ENCODE measurements at regions not wholly inside any gene's neighbourhood (a gene's known extent, or its start where the extent isn't known, plus 50 kb on each side); places are given as distances from the start of the nearest gene placed in this dataset.

DNA sequence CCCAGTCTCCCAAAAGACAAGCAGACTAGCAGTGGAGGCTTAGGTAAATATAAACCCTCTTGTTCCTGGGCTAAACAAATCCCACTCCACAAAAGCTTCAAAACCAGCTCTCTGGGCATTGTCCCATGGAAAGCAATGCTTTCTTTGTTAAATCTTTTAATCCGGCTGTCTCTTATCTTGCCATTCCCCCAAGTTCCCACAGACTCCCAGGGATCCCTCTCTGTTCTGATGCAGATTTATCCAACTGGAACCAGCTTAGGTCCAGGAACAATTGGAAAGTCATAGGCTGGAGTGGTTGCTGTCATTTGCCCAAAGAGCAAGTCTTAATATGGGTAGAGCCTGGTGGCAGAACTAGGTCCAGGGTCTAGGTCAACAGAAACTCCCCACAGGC, 110.1 kb upstream of the ATP1A1 start:
- no peak for DNase-seq
- no peaks in the 10 kb centered on the region for H3K27me3 Mint-ChIP-seq (ENCODE audit: low read depth)
- H3K4me3 Mint-ChIP-seq, result no peak overlapping the region
- H3K36me3 Mint-ChIP-seq (ENCODE audit: insufficient read depth), result no peaks in the 10 kb centered on the region
- H3K4me1 Mint-ChIP-seq (ENCODE audit: low read depth), result peaks cover 23% of the 10 kb centered on the region
- no peak for ATAC-seq
- no peaks in the 10 kb centered on the region for H3K9me3 Mint-ChIP-seq

- H3K36me3 Mint-ChIP-seq (ENCODE audit: insufficient read depth), result no peaks in the 10 kb centered on the region
- H3K4me1 Mint-ChIP-seq (ENCODE audit: low read depth), result peaks cover 19% of the 10 kb centered on the region
- DNase-seq (no peak), ATAC-seq (no peak)
- no peak overlapping the region for H3K4me3 Mint-ChIP-seq
- no peaks in the 10 kb centered on the region for H3K9me3 Mint-ChIP-seq
- H3K27me3 Mint-ChIP-seq (ENCODE audit: low read depth), result peaks cover 3% of the 10 kb centered on the region
These were observed 106.8 kb upstream of the ATP1A1 start for GRCh38 chr1:116265931-116266863.

GRCh38 chr1:116266864-116267212, 106.2 kb upstream of the ATP1A1 start:
- ATAC-seq, result no peak
- Mint-ChIP-seq H3K36me3 (ENCODE audit: insufficient read depth) (no peaks in the 10 kb centered on the region), H3K9me3 (no peaks in the 10 kb centered on the region), H3K4me3 (no peak overlapping the region), H3K4me1 (ENCODE audit: low read depth) (peaks cover 16% of the 10 kb centered on the region), H3K27me3 (ENCODE audit: low read depth) (peaks cover 3% of the 10 kb centered on the region)
- no peak for DNase-seq

- Mint-ChIP-seq H3K4me3 (no peak overlapping the region), H3K27me3 (ENCODE audit: low read depth) (peaks cover 3% of the 10 kb centered on the region), H3K36me3 (ENCODE audit: insufficient read depth) (no peaks in the 10 kb centered on the region), H3K9me3 (no peaks in the 10 kb centered on the region), H3K4me1 (ENCODE audit: low read depth) (peaks cover 13% of the 10 kb centered on the region)
- no peak for ATAC-seq
- no peak for DNase-seq
These were observed 104.8 kb upstream of the ATP1A1 start for GRCh38 chr1:116268211-116268610.

GRCh38 chr1:116270316-116271057, 102.6 kb upstream of the ATP1A1 start:
- no peaks in the 10 kb centered on the region for H3K36me3 Mint-ChIP-seq (ENCODE audit: insufficient read depth)
- no peak for DNase-seq
- H3K4me1 Mint-ChIP-seq (ENCODE audit: low read depth), result peaks cover 13% of the 10 kb centered on the region
- H3K27me3 Mint-ChIP-seq (ENCODE audit: low read depth), result peaks cover 3% of the 10 kb centered on the region
- no peak overlapping the region for H3K4me3 Mint-ChIP-seq
- H3K9me3 Mint-ChIP-seq, result no peaks in the 10 kb centered on the region
- ATAC-seq, result no peak

DNA sequence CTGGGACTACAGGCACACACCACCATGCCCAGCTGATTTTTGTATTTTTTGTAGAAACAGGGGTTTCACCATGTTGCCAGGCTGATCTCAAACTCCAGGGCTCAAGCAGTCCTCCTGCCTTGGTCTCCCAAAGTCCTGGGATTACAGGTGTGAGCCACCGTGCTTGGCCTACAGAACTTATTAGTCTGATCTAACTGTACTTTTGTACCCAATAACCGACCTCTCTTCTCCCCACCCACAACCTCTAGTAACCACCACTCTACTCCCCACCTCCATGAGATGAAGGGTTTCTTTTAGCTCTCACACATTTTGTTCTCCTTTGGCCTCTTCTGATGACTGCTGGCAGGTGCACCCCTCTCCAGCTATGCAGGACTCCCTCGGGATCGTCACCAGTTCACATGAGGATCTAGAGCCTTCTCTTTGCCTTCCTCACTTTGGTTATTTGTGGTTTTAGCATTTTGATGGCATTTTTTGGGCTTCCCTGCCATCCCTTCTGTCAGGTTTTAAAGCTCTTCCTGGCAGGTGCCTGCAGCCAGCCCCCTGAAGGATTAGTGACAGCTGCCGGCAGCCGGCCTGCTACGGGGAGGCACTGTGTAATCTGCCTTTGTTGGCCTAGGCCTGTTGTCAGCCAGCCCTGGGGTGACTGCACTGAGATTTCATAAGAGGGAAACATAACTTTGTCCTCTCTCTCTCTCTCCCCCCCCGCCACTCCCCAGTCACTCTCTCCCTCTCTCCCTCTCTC, 99.8 kb upstream of the ATP1A1 start:
- Mint-ChIP-seq H3K36me3 (ENCODE audit: insufficient read depth) (no peaks in the 10 kb centered on the region), H3K4me1 (ENCODE audit: low read depth) (peaks cover 3% of the 10 kb centered on the region), H3K4me3 (no peak overlapping the region), H3K9me3 (no peaks in the 10 kb centered on the region), H3K27me3 (ENCODE audit: low read depth) (peaks cover 3% of the 10 kb centered on the region)
- DNase-seq (no peak), ATAC-seq (no peak)

GRCh38 chr1:116276532-116276931, 96.5 kb upstream of the ATP1A1 start:
- ATAC-seq (no peak), DNase-seq (no peak)
- no peak overlapping the region for H3K4me3 Mint-ChIP-seq
- H3K4me1 Mint-ChIP-seq (ENCODE audit: low read depth), result no peaks in the 10 kb centered on the region
- peaks cover 5% of the 10 kb centered on the region for H3K27me3 Mint-ChIP-seq (ENCODE audit: low read depth)
- H3K36me3 Mint-ChIP-seq (ENCODE audit: insufficient read depth), result no peaks in the 10 kb centered on the region
- H3K9me3 Mint-ChIP-seq, result peaks cover 4% of the 10 kb centered on the region

- Mint-ChIP-seq H3K9me3 (peaks cover 14% of the 10 kb centered on the region), H3K4me1 (ENCODE audit: low read depth) (no peaks in the 10 kb centered on the region), H3K27me3 (ENCODE audit: low read depth) (peaks cover 8% of the 10 kb centered on the region), H3K4me3 (no peak overlapping the region), H3K36me3 (ENCODE audit: insufficient read depth) (no peaks in the 10 kb centered on the region)
- no peak for ATAC-seq
- DNase-seq, result no peak
These were observed 95.1 kb upstream of the ATP1A1 start for GRCh38 chr1:116277840-116278540.

- ATAC-seq, result no peak
- peaks cover 14% of the 10 kb centered on the region for H3K9me3 Mint-ChIP-seq
- H3K4me3 Mint-ChIP-seq, result no peak overlapping the region
- peaks cover 8% of the 10 kb centered on the region for H3K27me3 Mint-ChIP-seq (ENCODE audit: low read depth)
- no peaks in the 10 kb centered on the region for H3K4me1 Mint-ChIP-seq (ENCODE audit: low read depth)
- no peaks in the 10 kb centered on the region for H3K36me3 Mint-ChIP-seq (ENCODE audit: insufficient read depth)
- DNase-seq, result no peak
These were observed 94.5 kb upstream of the ATP1A1 start for GRCh38 chr1:116278541-116278866.

DNA sequence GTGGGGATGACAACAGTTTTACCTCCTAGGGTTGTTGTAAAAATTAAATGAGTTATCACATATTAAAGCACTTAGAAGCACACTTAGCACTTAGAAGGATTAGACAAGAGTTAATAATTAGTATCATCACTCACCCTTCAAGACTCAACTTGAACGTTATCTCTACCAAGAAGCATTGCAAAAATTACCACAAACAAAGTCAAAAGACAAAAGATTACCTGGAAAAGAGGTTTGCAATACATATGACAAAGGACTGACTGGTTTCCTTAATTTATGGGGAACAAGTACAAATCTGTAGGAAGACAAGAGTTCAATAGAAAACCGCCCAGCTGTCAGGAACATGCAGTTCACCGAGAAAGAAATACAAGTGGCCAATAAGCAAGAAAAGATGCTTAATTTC, 93.3 kb upstream of the ATP1A1 start:
- H3K9me3 Mint-ChIP-seq, result peaks cover 14% of the 10 kb centered on the region
- ATAC-seq, result no peak
- DNase-seq, result no peak
- no peaks in the 10 kb centered on the region for H3K4me1 Mint-ChIP-seq (ENCODE audit: low read depth)
- H3K36me3 Mint-ChIP-seq (ENCODE audit: insufficient read depth), result no peaks in the 10 kb centered on the region
- H3K4me3 Mint-ChIP-seq, result no peak overlapping the region
- peaks cover 8% of the 10 kb centered on the region for H3K27me3 Mint-ChIP-seq (ENCODE audit: low read depth)

- H3K9me3 Mint-ChIP-seq, result peaks cover 14% of the 10 kb centered on the region
- no peak overlapping the region for H3K4me3 Mint-ChIP-seq
- no peak for ATAC-seq
- no peaks in the 10 kb centered on the region for H3K36me3 Mint-ChIP-seq (ENCODE audit: insufficient read depth)
- peaks cover 11% of the 10 kb centered on the region for H3K27me3 Mint-ChIP-seq (ENCODE audit: low read depth)
- no peak for DNase-seq
- H3K4me1 Mint-ChIP-seq (ENCODE audit: low read depth), result no peaks in the 10 kb centered on the region
These were observed 88.1 kb upstream of the ATP1A1 start for GRCh38 chr1:116284819-116285390.

- ATAC-seq (no peak), DNase-seq (no peak)
- no peak overlapping the region for H3K4me3 Mint-ChIP-seq
- peaks cover 10% of the 10 kb centered on the region for H3K9me3 Mint-ChIP-seq
- H3K27me3 Mint-ChIP-seq (ENCODE audit: low read depth), result peaks cover 6% of the 10 kb centered on the region
- H3K36me3 Mint-ChIP-seq (ENCODE audit: insufficient read depth), result no peaks in the 10 kb centered on the region
- no peaks in the 10 kb centered on the region for H3K4me1 Mint-ChIP-seq (ENCODE audit: low read depth)
These were observed 86.5 kb upstream of the ATP1A1 start for GRCh38 chr1:116286541-116286971.

DNA sequence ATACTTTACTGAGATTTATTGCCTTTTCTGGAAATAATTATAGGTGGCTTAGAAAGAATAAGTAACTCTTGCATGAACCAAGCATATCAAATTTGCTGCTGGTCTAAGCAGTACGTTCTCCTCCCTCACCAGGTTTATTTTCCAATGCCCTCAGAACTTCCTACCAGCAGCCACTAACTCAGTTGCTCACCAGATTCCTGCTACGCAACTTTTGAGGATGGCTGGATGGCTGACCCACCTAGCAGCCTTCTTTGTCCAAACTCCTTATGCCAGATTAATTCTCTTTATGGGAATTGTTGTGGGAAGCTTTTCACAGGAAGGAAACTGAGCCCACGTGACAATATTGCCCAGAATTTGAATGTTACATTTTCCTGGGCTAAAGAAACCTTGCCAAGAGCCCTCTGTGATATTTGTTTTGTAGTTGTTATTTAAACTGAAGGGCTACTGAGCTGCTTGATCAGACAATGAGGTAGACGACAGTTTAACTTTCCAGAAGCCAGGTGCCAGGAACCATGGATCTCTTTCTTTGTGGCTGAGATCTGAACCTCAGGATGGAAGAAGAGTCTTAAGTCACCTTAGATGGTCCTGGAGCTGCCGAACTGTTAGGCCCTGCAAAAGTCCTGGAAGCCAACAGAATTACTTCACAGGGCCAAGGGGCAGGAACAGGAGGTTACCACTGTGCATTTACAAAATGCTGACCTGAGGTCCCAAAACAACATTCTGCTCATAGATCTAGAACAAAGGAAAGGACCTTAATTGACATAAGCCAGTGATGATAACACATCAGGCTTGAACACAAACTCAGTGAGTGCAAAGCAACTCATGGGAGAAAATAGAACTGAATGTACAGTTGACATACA, 85.5 kb upstream of the ATP1A1 start:
- H3K36me3 Mint-ChIP-seq (ENCODE audit: insufficient read depth), result no peaks in the 10 kb centered on the region
- H3K27me3 Mint-ChIP-seq (ENCODE audit: low read depth), result peaks cover 6% of the 10 kb centered on the region
- DNase-seq (no peak), ATAC-seq (no peak)
- peaks cover 4% of the 10 kb centered on the region for H3K9me3 Mint-ChIP-seq
- no peaks in the 10 kb centered on the region for H3K4me1 Mint-ChIP-seq (ENCODE audit: low read depth)
- no peak overlapping the region for H3K4me3 Mint-ChIP-seq
